Tibial nerve (tissue), 4 donors: ENCODE measurements at regions not wholly inside any gene's neighbourhood (a gene's known extent, or its start where the extent isn't known, plus 50 kb on each side); places are given as distances from the start of the nearest gene placed in this dataset.

Experiments used
- DNase-seq, 2 donors: peaks; one replicate each; pipeline ENCODE4 v3.0.0-alpha.2; 2019; ENCODE audit warnings: low spot score in 2 of 2
- H3K27ac ChIP-seq, 4 donors: fragments of 200-600 bp; sonication (generic) in 3 of 4; one replicate each; pipeline ENCODE4 v1.5.1; 2017 to 2019; ENCODE audit warnings: mild to moderate bottlenecking in 1 of 4
- H3K27me3 ChIP-seq, 2 donors: fragments of 200-600 bp; sonication (generic) in 1 of 2; one replicate each; pipeline versions ENCODE4 v1.5.1 to v1.6.0; 2017 to 2019
- H3K36me3 ChIP-seq, 3 donors: fragments of 200-600 bp; sonication (generic); one replicate each; pipeline ENCODE4 v1.5.1; 2018 to 2019
- H3K4me1 ChIP-seq, 4 donors: fragments of 200-600 bp; sonication (generic) in 3 of 4; one replicate each; pipeline ENCODE4 v1.5.1; 2017 to 2019
- H3K4me3 ChIP-seq, 4 donors: fragments of 200-600 bp; sonication (generic) in 3 of 4; one replicate each; pipeline ENCODE4 v1.5.1; 2017 to 2019; ENCODE audit warnings: mild to moderate bottlenecking in 1 of 4, moderate library complexity in 1 of 4
- H3K9me3 ChIP-seq, 4 donors: fragments of 200-600 bp; sonication (generic) in 3 of 4; one replicate each; pipeline ENCODE4 v1.5.1; 2017 to 2019
- EP300 ChIP-seq, 2 donors: sonication (generic); formaldehyde crosslinking; IDR thresholded peaks; one replicate each; pipeline ENCODE4 v1.6.1; 2017; ENCODE audit warnings: antibody characterized with exemption in 2 of 2, mild to moderate bottlenecking in 1 of 2
- POLR2A ChIP-seq, 2 donors: fragments of 450-650 bp; IDR thresholded peaks; one replicate each; pipeline ENCODE4 v1.6.1; 2017; ENCODE audit warnings: antibody characterized with exemption in 2 of 2, mild to moderate bottlenecking in 2 of 2, moderate library complexity in 2 of 2
- WGBS, 2 donors: methylation state at CpG; one replicate each; pipeline ENCODE4 v1.1.5; 2018; 5-methylcytosine and 5-hydroxymethylcytosine counted together
- TF ChIP-seq, protein P1 (sequence below), 5 experiments: fragments of 200-600 bp in 3 of 5; fragments of 450-650 bp in 2 of 5; sonication (generic) in 3 of 5; IDR thresholded peaks; one replicate each; pipeline ENCODE4 v1.5.1; 2016 to 2019; ENCODE audit warnings: antibody characterized with exemption in 5 of 5, mild to moderate bottlenecking in 3 of 5, moderate library complexity in 2 of 5

DNA sequence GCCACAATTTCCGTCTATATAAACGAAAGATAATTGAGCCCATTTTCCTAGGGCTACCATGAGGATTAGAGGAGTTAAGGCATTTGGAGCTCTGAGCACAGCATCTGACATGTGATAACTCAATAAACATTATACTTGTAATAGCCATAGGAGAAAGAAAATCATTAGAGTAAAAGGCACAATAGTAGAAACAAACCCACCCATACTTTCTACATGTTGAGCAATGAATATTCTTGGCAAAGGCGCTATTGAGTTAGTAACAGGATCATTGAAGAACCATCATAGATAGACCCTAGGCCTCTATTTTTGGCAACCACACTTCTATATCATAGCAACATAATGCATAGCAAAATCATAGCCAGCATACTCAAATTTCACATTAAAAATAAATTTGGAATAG is 664.1 kb downstream of the NOVA1 start:
- no peaks in the 10 kb centered on the region for H3K4me1 ChIP-seq
- H3K36me3 ChIP-seq, result no peaks in the 10 kb centered on the region
- H3K27me3 ChIP-seq, result no peaks in the 10 kb centered on the region
- TF ChIP-seq POLR2A (IDR thresholded peaks at IDR 0.05), result no peak
- TF ChIP-seq EP300 (IDR thresholded peaks at IDR 0.05), result no peak
- TF ChIP-seq, protein P1, sequence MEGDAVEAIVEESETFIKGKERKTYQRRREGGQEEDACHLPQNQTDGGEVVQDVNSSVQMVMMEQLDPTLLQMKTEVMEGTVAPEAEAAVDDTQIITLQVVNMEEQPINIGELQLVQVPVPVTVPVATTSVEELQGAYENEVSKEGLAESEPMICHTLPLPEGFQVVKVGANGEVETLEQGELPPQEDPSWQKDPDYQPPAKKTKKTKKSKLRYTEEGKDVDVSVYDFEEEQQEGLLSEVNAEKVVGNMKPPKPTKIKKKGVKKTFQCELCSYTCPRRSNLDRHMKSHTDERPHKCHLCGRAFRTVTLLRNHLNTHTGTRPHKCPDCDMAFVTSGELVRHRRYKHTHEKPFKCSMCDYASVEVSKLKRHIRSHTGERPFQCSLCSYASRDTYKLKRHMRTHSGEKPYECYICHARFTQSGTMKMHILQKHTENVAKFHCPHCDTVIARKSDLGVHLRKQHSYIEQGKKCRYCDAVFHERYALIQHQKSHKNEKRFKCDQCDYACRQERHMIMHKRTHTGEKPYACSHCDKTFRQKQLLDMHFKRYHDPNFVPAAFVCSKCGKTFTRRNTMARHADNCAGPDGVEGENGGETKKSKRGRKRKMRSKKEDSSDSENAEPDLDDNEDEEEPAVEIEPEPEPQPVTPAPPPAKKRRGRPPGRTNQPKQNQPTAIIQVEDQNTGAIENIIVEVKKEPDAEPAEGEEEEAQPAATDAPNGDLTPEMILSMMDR (IDR thresholded peaks at IDR 0.05), result no peak
- H3K27ac ChIP-seq, result no peak overlapping the region
- no peaks in the 10 kb centered on the region for H3K9me3 ChIP-seq
- 73 to 81% methylated on average over 3 of the region's 3 CpGs for WGBS, 2 donors
- no peak for DNase-seq
- H3K4me3 ChIP-seq, result no peak overlapping the region

DNA sequence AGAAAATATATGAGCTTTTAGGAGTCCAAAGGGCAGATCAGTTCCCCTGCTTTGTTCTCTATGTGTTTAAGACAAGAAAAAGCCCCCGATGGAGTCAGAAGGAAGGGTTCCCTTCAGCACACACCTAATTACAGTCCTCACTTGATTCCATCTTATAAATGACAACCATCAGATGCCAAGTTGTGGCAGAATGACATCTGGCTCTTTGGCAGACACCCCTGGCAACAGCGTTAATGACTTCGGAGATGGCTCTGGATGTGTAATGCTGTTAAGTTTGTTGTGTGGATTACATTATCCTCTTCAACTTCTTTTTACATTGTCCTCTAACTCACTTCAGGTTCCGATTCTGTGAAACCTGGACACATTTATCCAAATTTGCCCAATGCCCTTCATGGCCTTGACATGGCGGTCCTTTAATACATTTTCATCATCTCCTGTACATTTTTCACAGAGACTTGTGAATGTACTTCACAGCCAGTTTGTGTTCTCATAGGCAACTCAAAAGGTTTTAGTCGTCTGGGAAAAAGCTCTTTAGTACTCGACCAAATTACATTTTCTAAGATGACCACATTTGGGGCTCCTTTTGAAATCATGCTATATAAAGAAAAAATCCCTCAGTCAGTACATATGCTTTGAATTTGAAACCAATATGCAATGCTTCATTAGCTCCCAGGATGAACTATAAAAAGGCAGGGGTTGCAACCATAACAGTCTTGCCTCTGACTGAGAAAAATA is 667.8 kb downstream of the NOVA1 start:
- Histone ChIP-seq H3K4me3 (no peak overlapping the region), H3K27ac (no peak overlapping the region), H3K36me3 (no peaks in the 10 kb centered on the region), H3K9me3 (no peaks in the 10 kb centered on the region), H3K4me1 (no peaks in the 10 kb centered on the region), H3K27me3 (no peaks in the 10 kb centered on the region)
- no peak for DNase-seq
- TF ChIP-seq, protein P1 (IDR thresholded peaks at IDR 0.05), result no peak
- TF ChIP-seq EP300 (IDR thresholded peaks at IDR 0.05), result no peak
- TF ChIP-seq POLR2A (IDR thresholded peaks at IDR 0.05), result no peak
- WGBS, 2 donors, result 73 to 77% methylated on average over 7 of the region's 7 CpGs

DNA sequence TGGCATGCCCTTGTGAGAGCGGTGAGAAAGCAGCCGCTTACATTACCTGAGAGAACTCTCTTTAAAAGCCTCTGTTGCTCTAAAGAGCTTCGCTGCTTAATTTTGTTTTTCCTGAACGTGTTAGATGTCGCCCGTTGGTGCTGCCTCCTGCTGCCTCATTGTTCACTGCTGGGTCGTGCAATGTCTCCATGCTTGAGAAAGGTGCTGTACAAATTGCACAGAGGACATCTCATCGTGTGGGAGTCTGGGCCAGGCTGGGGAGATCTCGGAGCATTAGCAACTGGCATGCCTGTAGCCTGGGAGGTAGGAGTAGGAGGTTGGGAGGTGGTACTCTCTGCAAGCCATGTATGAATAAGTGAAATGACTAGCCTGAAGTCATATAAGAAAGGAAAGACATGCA is 686.0 kb downstream of the NOVA1 start:
- no peaks in the 10 kb centered on the region for H3K27me3 ChIP-seq
- no peaks in the 10 kb centered on the region for H3K36me3 ChIP-seq
- H3K4me3 ChIP-seq, result no peak overlapping the region
- no peak overlapping the region for H3K27ac ChIP-seq
- WGBS, 2 donors, result 82 to 93% methylated on average over 9 of the region's 9 CpGs
- TF ChIP-seq, protein P1 (IDR thresholded peaks at IDR 0.05), result no peak
- TF ChIP-seq POLR2A (IDR thresholded peaks at IDR 0.05) (no peak), EP300 (IDR thresholded peaks at IDR 0.05) (no peak)
- no peaks in the 10 kb centered on the region for H3K9me3 ChIP-seq
- no peak for DNase-seq
- no peaks in the 10 kb centered on the region for H3K4me1 ChIP-seq

DNA sequence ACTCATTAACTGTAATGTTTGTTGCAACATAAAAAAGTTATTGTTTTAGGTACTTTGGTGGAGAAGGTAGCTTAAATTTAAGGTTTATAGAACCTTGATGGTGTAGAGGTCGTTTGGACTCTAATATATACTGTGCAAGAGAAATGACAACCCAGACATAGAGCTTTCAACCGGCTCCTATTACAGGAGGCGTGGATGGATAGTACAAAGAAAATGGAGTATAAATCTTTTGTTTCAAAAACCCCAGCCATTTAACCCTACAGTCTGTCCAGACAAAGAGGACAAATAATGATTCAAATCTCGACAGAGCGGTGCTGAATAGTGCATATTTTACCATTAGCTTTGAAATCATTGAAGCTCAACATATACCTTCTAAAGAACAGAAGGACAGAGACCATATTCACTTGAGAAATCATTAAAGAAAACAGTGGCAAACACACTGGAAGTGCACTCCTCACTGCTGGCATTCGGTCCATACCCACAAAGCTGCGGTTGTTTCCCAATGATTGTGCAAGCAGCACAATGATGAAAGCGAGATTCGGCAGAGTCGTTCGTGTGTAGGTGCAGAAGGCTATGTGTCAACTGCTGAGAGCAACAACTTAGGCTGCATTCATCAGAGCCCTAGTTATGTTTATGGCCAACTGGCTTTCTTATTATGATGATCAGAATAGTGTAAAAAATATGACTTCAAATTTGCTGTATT is 688.6 kb downstream of the NOVA1 start:
- WGBS, 2 donors, result 65 to 66% methylated on average over 11 of the region's 11 CpGs
- no peak overlapping the region for H3K27ac ChIP-seq
- no peaks in the 10 kb centered on the region for H3K36me3 ChIP-seq
- no peaks in the 10 kb centered on the region for H3K27me3 ChIP-seq
- no peak for DNase-seq
- no peaks in the 10 kb centered on the region for H3K4me1 ChIP-seq
- TF ChIP-seq, protein P1 (IDR thresholded peaks at IDR 0.05), result no peak
- TF ChIP-seq EP300 (IDR thresholded peaks at IDR 0.05), result no peak
- TF ChIP-seq POLR2A (IDR thresholded peaks at IDR 0.05), result no peak
- H3K4me3 ChIP-seq, result no peak overlapping the region
- no peaks in the 10 kb centered on the region for H3K9me3 ChIP-seq

DNA sequence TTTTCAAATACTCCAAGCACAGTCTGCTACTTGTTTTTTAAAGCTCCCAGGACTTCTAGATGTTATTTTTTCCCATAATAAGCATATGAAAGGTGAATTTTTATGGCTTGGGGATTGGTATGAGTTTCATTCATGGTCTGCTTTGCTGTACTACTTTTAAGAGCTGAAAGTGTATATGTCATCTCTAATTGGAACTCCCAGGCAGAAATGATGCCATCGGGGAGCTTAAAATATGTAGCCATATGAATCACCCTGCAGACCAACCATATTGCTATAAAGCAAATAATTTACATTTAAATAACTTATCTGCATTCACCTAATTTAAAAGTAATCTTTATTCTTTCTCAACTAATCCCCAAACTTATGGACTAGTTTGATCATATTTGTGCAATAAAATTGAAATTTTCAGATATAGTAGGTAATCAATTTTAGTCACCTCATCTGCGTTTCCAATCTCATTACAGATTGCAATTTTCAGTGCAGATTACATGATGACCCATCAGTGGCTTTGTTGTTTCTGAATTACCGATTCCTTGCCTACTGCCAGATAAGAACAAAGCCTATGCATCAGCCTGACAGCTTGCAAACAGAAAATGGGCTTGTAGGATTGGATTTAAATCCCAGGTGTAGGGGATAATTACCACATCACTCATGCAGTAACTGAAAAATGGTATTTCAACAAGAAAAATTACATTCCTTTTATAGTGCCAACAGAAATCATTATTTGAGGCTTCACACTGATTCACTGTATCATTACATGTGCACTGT is 689.4 kb downstream of the NOVA1 start:
- H3K4me1 ChIP-seq, result no peaks in the 10 kb centered on the region
- H3K4me3 ChIP-seq, result no peak overlapping the region
- H3K36me3 ChIP-seq, result no peaks in the 10 kb centered on the region
- no peak for DNase-seq
- H3K9me3 ChIP-seq, result no peaks in the 10 kb centered on the region
- no peaks in the 10 kb centered on the region for H3K27me3 ChIP-seq
- no peak overlapping the region for H3K27ac ChIP-seq
- TF ChIP-seq EP300 (IDR thresholded peaks at IDR 0.05), result no peak
- TF ChIP-seq POLR2A (IDR thresholded peaks at IDR 0.05), result no peak
- TF ChIP-seq, protein P1 (IDR thresholded peaks at IDR 0.05), result no peak
- WGBS, 2 donors, result 83 to 88% methylated on average over 3 of the region's 3 CpGs
